H54 (cell line): ENCODE measurements at regions not wholly inside any gene's neighbourhood (a gene's known extent, or its start where the extent isn't known, plus 50 kb on each side); places are given as distances from the start of the nearest gene placed in this dataset.
"Not testable (repeated sequence)": the region's sequence is repeated elsewhere in the genome, so short reads cannot be mapped to it uniquely, and the experiment has no call there.

Source experiments
- DNase-seq: peaks from one replicate; pipeline ENCODE4 v3.0.0; 2011; ENCODE audit warnings: low spot score, mixed read lengths; ENCODE audit not compliant: insufficient read length
- FAIRE-seq: peaks from 3 replicates; lab custom pipeline; 2011; peaks lifted over from hg19 to GRCh38; lab: Jason Lieb, UNC
- POLR2A ChIP-seq: IDR thresholded peaks from 2 replicates; pipeline ENCODE4 v1.6.1; 2011; ENCODE audit warnings: low read depth, mild to moderate bottlenecking, low read length

GRCh38 chr1:213570487-213570886, 417.3 kb upstream of the PROX1 start:
- no peak for FAIRE-seq
- DNase-seq, result no peak
- TF ChIP-seq POLR2A, result no peak

GRCh38 chr1:213571419-213571818, 416.4 kb upstream of the PROX1 start:
- TF ChIP-seq POLR2A, result no peak
- FAIRE-seq, result no peak
- no peak for DNase-seq

- no peak for FAIRE-seq
Observed at GRCh38 chr1:213571843-213572242, 415.9 kb upstream of the PROX1 start.

GRCh38 chr1:213572912-213573647, 414.7 kb upstream of the PROX1 start:
- DNase-seq (no peak), FAIRE-seq (no peak)
- TF ChIP-seq POLR2A, result no peak

More at GRCh38 chr1:213571843-213572242, 415.9 kb upstream of the PROX1 start:
- DNase-seq, result no peak
- TF ChIP-seq POLR2A, result no peak

- DNase-seq, result no peak
- no peak for TF ChIP-seq POLR2A
- FAIRE-seq, result no peak
Observed at GRCh38 chr1:213573648-213574009, 414.1 kb upstream of the PROX1 start.

- no peak for FAIRE-seq
- TF ChIP-seq POLR2A, result no peak
- DNase-seq, result no peak
Observed at GRCh38 chr1:213582976-213583567, 404.7 kb upstream of the PROX1 start.

- DNase-seq (no peak), FAIRE-seq (no peak)
- no peak for TF ChIP-seq POLR2A
Observed at GRCh38 chr1:213584272-213584671, 403.5 kb upstream of the PROX1 start.

GRCh38 chr1:213585402-213585801, 402.4 kb upstream of the PROX1 start:
- no peak for DNase-seq
- FAIRE-seq, result no peak
- TF ChIP-seq POLR2A, result no peak

- FAIRE-seq (no peak), DNase-seq (no peak)
- TF ChIP-seq POLR2A, result no peak
Observed at GRCh38 chr1:213585959-213586586, 401.7 kb upstream of the PROX1 start.

GRCh38 chr1:213586587-213586972, 401.2 kb upstream of the PROX1 start:
- DNase-seq, result no peak
- TF ChIP-seq POLR2A, result no peak
- no peak for FAIRE-seq

GRCh38 chr1:213596729-213597128, 391.0 kb upstream of the PROX1 start:
- TF ChIP-seq POLR2A, result no peak
- FAIRE-seq, result no peak
- DNase-seq, result no peak

GRCh38 chr1:213598263-213598662, 389.5 kb upstream of the PROX1 start:
- FAIRE-seq, result no peak
- no peak for DNase-seq
- no peak for TF ChIP-seq POLR2A

GRCh38 chr1:213600879-213601278, 386.9 kb upstream of the PROX1 start:
- TF ChIP-seq POLR2A, result no peak
- DNase-seq, result no peak
- no peak for FAIRE-seq

GRCh38 chr1:213601705-213602104, 386.1 kb upstream of the PROX1 start:
- FAIRE-seq, DNase-seq: not testable (repeated sequence)
